Loucy (cell line): ENCODE measurements at regions not wholly inside any gene's neighbourhood (a gene's known extent, or its start where the extent isn't known, plus 50 kb on each side); places are given as distances from the start of the nearest gene placed in this dataset.

Experiments used
- H2AFZ ChIP-seq: fragments of 200-600 bp; sonication (generic); 2 replicates; pipeline ENCODE4 v1.6.0; 2016; ENCODE audit warnings: antibody characterized with exemption, mild to moderate bottlenecking, low read length, moderate library complexity
- H3F3A ChIP-seq: fragments of 200-600 bp; 2 replicates; pipeline ENCODE4 v1.6.0; 2016; ENCODE audit warnings: antibody characterized with exemption, low read depth, mild to moderate bottlenecking
- H3K27me3 ChIP-seq: fragments of 200-600 bp; sonication (generic); 2 replicates; pipeline ENCODE4 v1.6.1; 2014; ENCODE audit warnings: low read length, mild to moderate bottlenecking; ENCODE audit not compliant: insufficient read depth, poor library complexity, severe bottlenecking
- H3K36me3 ChIP-seq: fragments of 200-600 bp; sonication (generic); 2 replicates; pipeline ENCODE4 v1.6.1; 2016; ENCODE audit warnings: low read length; ENCODE audit not compliant: insufficient read depth
- H3K4me1 ChIP-seq: fragments of 200-600 bp; sonication (generic); 2 replicates; pipeline ENCODE4 v1.5.1; 2014; ENCODE audit warnings: low read length, mild to moderate bottlenecking; ENCODE audit not compliant: insufficient read depth, poor library complexity, severe bottlenecking
- H3K4me2 ChIP-seq: fragments of 200-600 bp; sonication (generic); 2 replicates; pipeline ENCODE4 v1.6.0; 2014; ENCODE audit warnings: antibody characterized with exemption, low read length, low read depth, mild to moderate bottlenecking; ENCODE audit not compliant: poor library complexity, severe bottlenecking
- H3K4me3 ChIP-seq: fragments of 200-600 bp; sonication (generic); 2 replicates; pipeline ENCODE4 v1.5.1; 2014; ENCODE audit warnings: low read length, mild to moderate bottlenecking, mixed read lengths; ENCODE audit not compliant: poor library complexity, severe bottlenecking
- H3K79me2 ChIP-seq: fragments of 200-600 bp; sonication (generic); 2 replicates; pipeline ENCODE4 v1.6.1; 2014; ENCODE audit warnings: low read length; ENCODE audit not compliant: insufficient read depth
- H3K9ac ChIP-seq: fragments of 200-600 bp; sonication (generic); 2 replicates; pipeline ENCODE4 v1.6.0; 2014; ENCODE audit warnings: mild to moderate bottlenecking, low read depth, low read length, moderate library complexity; ENCODE audit not compliant: poor library complexity, severe bottlenecking
- H3K9me2 ChIP-seq: fragments of 200-600 bp; sonication (generic); replicated peaks from 2 replicates; pipeline ENCODE4 v1.6.1; 2016; ENCODE audit warnings: low read depth, low read length, mixed read lengths
- H3K9me3 ChIP-seq: fragments of 200-600 bp; sonication (generic); 2 replicates; pipeline ENCODE4 v1.6.1; 2014; ENCODE audit warnings: mild to moderate bottlenecking, antibody characterized with exemption, low read length, low read depth; ENCODE audit not compliant: insufficient read depth
- H4K20me1 ChIP-seq: fragments of 200-600 bp; sonication (generic); 2 replicates; pipeline ENCODE4 v1.6.0; 2014; ENCODE audit warnings: antibody characterized with exemption, low read length, mild to moderate bottlenecking; ENCODE audit not compliant: insufficient read depth, poor library complexity, severe bottlenecking
- CTCF ChIP-seq: fragments of 200-600 bp; sonication (generic); conservative IDR thresholded peaks from 2 replicates; pipeline ENCODE4 v1.5.1; 2014; ENCODE audit warnings: mild to moderate bottlenecking, antibody characterized with exemption, low read length
- EZH2phosphoT487 ChIP-seq: fragments of 200-600 bp; IDR thresholded peaks from 2 replicates; pipeline ENCODE4 v1.6.1; 2018; ENCODE audit warnings: antibody characterized with exemption, mild to moderate bottlenecking, moderate library complexity, borderline replicate concordance

DNA sequence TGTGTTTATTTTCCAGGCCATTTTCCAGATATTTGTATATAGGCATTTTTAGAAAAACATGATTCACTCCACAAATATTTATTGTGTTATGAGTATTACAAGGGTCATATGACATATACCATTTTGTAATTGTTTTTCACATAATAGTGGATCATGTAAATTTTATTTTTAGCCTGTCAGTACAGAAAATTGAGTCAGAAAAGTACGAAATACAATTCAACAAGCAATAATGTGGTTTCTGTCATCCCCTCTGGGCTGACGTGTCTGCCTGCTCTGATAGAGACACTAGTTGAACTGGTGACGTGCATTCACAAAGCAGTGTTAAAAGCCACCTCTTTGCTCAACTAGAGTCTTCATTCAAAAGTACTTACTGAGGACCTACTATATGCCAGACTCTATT lies 97.9 kb upstream of the STEAP1B start:
- Histone ChIP-seq H3K4me3 (no peak overlapping the region), H3F3A (no peaks in the 10 kb centered on the region), H3K4me1 (no peaks in the 10 kb centered on the region), H3K9ac (no peak overlapping the region), H3K4me2 (no peak overlapping the region), H4K20me1 (no peaks in the 10 kb centered on the region), H3K9me3 (no peaks in the 10 kb centered on the region), H3K79me2 (no peaks in the 10 kb centered on the region), H3K27me3 (peaks cover 10% of the 10 kb centered on the region), H2AFZ (no peak overlapping the region), H3K9me2 (no peaks in the 10 kb centered on the region), H3K36me3 (no peaks in the 10 kb centered on the region)
- no peak for TF ChIP-seq CTCF

GRCh38 chr7:22596763-22597400 lies 96.9 kb upstream of the STEAP1B start:
- Histone ChIP-seq H3K4me1 (no peaks in the 10 kb centered on the region), H2AFZ (no peak overlapping the region), H3K4me2 (no peak overlapping the region), H3K9ac (no peak overlapping the region), H4K20me1 (no peaks in the 10 kb centered on the region), H3F3A (no peaks in the 10 kb centered on the region), H3K79me2 (no peaks in the 10 kb centered on the region), H3K27me3 (peaks cover 10% of the 10 kb centered on the region), H3K36me3 (no peaks in the 10 kb centered on the region), H3K4me3 (no peak overlapping the region), H3K9me3 (no peaks in the 10 kb centered on the region), H3K9me2 (no peaks in the 10 kb centered on the region)
- no peak for TF ChIP-seq CTCF
- no peak for TF ChIP-seq EZH2phosphoT487

DNA sequence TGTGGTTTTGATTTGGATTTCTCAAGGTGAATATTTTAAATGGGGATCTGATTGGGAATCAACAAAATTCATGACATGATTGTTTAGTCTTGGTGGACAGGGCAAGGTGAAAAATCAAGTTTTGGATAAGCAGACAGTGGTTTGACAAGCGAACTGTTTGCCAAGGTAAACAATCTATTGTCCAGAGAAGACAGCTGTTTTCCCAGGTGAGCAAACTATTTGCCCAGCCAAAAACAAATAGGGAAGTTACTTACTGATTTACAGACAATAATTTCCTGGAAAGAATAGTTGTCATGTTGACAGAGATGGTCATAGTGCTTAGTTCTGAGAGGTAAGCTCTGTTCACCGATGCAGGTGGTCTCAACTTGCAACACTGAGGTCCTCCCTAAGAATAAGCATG lies 94.0 kb upstream of the STEAP1B start:
- Histone ChIP-seq H3F3A (no peaks in the 10 kb centered on the region), H3K27me3 (peaks cover 10% of the 10 kb centered on the region), H4K20me1 (no peaks in the 10 kb centered on the region), H3K4me2 (no peak overlapping the region), H3K4me1 (no peaks in the 10 kb centered on the region), H3K36me3 (no peaks in the 10 kb centered on the region), H3K9ac (no peak overlapping the region), H3K4me3 (no peak overlapping the region), H3K9me2 (no peaks in the 10 kb centered on the region), H3K9me3 (no peaks in the 10 kb centered on the region), H2AFZ (no peak overlapping the region), H3K79me2 (no peaks in the 10 kb centered on the region)
- TF ChIP-seq EZH2phosphoT487 (no peak), CTCF (no peak)
